MCF 10A (cell line): ENCODE measurements at regions not wholly inside any gene's neighbourhood (a gene's known extent, or its start where the extent isn't known, plus 50 kb on each side); places are given as distances from the start of the nearest gene placed in this dataset.
A peak's percentile ranks its signal among the peaks of the same experiment; 100 is the strongest.

Experiments used
- BruUV-seq: library from RNA; stranded (reverse); fragments of 400-500 nt; replicated peaks from 2 replicates; lab custom pipeline; 2021; lab: Mats Ljungman, UMichigan
- CTCF ChIA-PET: fragments of 300-600 bp; sonication (Branson Sonifier 250); formaldehyde crosslinking; extraction: SDS; loops from one replicate; lab custom pipeline; 2021; ENCODE audit warnings: antibody characterized with exemption, inconsistent platforms; lab: Yijun Ruan, JAX
- POLR2A ChIA-PET: fragments of 300-600, 350-650 bp; sonication (Branson Sonifier 250); formaldehyde crosslinking; extraction: SDS; loops from one replicate; lab custom pipeline; 2020; ENCODE audit warnings: antibody characterized with exemption, inconsistent platforms; lab: Yijun Ruan, JAX
- DNase-seq: peaks from one replicate; pipeline ENCODE4 v3.0.0-alpha.2; 2018; ENCODE audit not compliant: unreplicated experiment
- H3K27ac Mint-ChIP-seq: one replicate; pipeline ENCODE4 v1.8.0; 2022; ENCODE audit warnings: mild to moderate bottlenecking, low read depth, mixed read lengths; ENCODE audit not compliant: unreplicated experiment
- H3K27me3 Mint-ChIP-seq: one replicate; pipeline ENCODE4 v1.8.0; 2022; ENCODE audit warnings: mixed read lengths; ENCODE audit not compliant: insufficient read depth, unreplicated experiment
- H3K36me3 Mint-ChIP-seq: one replicate; pipeline ENCODE4 v1.8.0; 2022; ENCODE audit warnings: mild to moderate bottlenecking, moderate library complexity, mixed read lengths; ENCODE audit not compliant: insufficient read depth, unreplicated experiment
- H3K4me1 Mint-ChIP-seq: one replicate; pipeline ENCODE4 v1.8.0; 2022; ENCODE audit warnings: mixed read lengths; ENCODE audit not compliant: insufficient read depth, unreplicated experiment
- H3K4me3 Mint-ChIP-seq: one replicate; pipeline ENCODE4 v1.8.0; 2022; ENCODE audit warnings: mild to moderate bottlenecking, moderate library complexity, mixed read lengths; ENCODE audit not compliant: unreplicated experiment
- H3K9me3 Mint-ChIP-seq: one replicate; pipeline ENCODE4 v1.8.0; 2022; ENCODE audit warnings: mixed read lengths; ENCODE audit not compliant: unreplicated experiment
- CTCF ChIP-seq: fragments of 200-600 bp; IDR thresholded peaks from one replicate; pipeline ENCODE4 v1.8.0; 2022; ENCODE audit warnings: antibody characterized with exemption, mild to moderate bottlenecking; ENCODE audit not compliant: unreplicated experiment
- intact Hi-C: fragments of 100-400 bp; cut with micrococcal nuclease; formaldehyde crosslinking; loops from 2 replicates; pipeline ENCODE4 v1.14.1; 2022

GRCh38 chr4:72970756-72971155 lies 98.8 kb downstream of the COX18 start:
- intact Hi-C loops: no loop called here
- TF ChIP-seq CTCF: no peak
- ChIA-PET CTCF (no interaction called here), POLR2A (interaction anchor here (0.7 kb wide), 1 partner anchor 34 kb away, joined by 3 read pairs; no protein-coding TSS in a partner anchor)
- Mint-ChIP-seq H3K4me1 (peaks cover 28% of the 10 kb centered on the region), H3K36me3 (no peaks in the 10 kb centered on the region), H3K27me3 (no peaks in the 10 kb centered on the region), H3K27ac (no peak overlapping the region), H3K9me3 (no peaks in the 10 kb centered on the region), H3K4me3 (no peak overlapping the region)
- BruUV-seq: no TSS peak
- DNase-seq: no peak

- peak overlapping the region; percentile 79 for H3K27ac Mint-ChIP-seq
- TF ChIP-seq CTCF: no peak
- H3K9me3 Mint-ChIP-seq: no peaks in the 10 kb centered on the region
- H3K36me3 Mint-ChIP-seq: no peaks in the 10 kb centered on the region
- no TSS peak for BruUV-seq
- ChIA-PET POLR2A (interaction anchor here (1.0 kb wide), 1 partner anchor 33 kb away, joined by 3 read pairs; no protein-coding TSS in a partner anchor), CTCF (interaction anchor here (0.6 to 0.7 kb wide), 2 partner anchors 14 to 538 kb away, joined by 3 read pairs; no protein-coding TSS in a partner anchor)
- no peaks in the 10 kb centered on the region for H3K27me3 Mint-ChIP-seq
- peaks cover 24% of the 10 kb centered on the region for H3K4me1 Mint-ChIP-seq
- DNase-seq: no peak
- intact Hi-C loops: no loop called here
- no peak overlapping the region for H3K4me3 Mint-ChIP-seq
Measured at GRCh38 chr4:72969976-72970375, 99.5 kb downstream of the COX18 start.

- ChIA-PET POLR2A (no interaction called here), CTCF (no interaction called here)
- no peak overlapping the region for H3K4me3 Mint-ChIP-seq
Measured at GRCh38 chr4:72966652-72967051, 102.9 kb downstream of the COX18 start.

GRCh38 chr4:72959411-72959810 lies 110.1 kb downstream of the COX18 start:
- CTCF ChIA-PET: interaction anchor here (0.5 to 1.4 kb wide), 3 partner anchors 27 to 565 kb away, joined by 3 to 4 read pairs (median 3); no protein-coding TSS in a partner anchor
- POLR2A ChIA-PET: no interaction called here
- Mint-ChIP-seq H3K9me3 (peaks cover 19% of the 10 kb centered on the region), H3K4me1 (no peaks in the 10 kb centered on the region), H3K27me3 (no peaks in the 10 kb centered on the region), H3K36me3 (no peaks in the 10 kb centered on the region), H3K4me3 (no peak overlapping the region), H3K27ac (no peak overlapping the region)
- no peak for TF ChIP-seq CTCF
- no TSS peak for BruUV-seq
- intact Hi-C loops: no loop called here
- DNase-seq: no peak

More at GRCh38 chr4:72966652-72967051, 102.9 kb downstream of the COX18 start:
- Mint-ChIP-seq H3K4me1 (peaks cover 17% of the 10 kb centered on the region), H3K27me3 (no peaks in the 10 kb centered on the region), H3K9me3 (peaks cover 11% of the 10 kb centered on the region), H3K36me3 (no peaks in the 10 kb centered on the region), H3K27ac (no peak overlapping the region)
- TF ChIP-seq CTCF: no peak
- no TSS peak for BruUV-seq
- DNase-seq: no peak
- intact Hi-C loops: no loop called here
